Stomach (tissue), 8 donors: ENCODE measurements at regions not wholly inside any gene's neighbourhood (a gene's known extent, or its start where the extent isn't known, plus 50 kb on each side); places are given as distances from the start of the nearest gene placed in this dataset.
"Not testable (repeated sequence)": the region's sequence is repeated elsewhere in the genome, so short reads cannot be mapped to it uniquely, and the experiment has no call there.

Experiments
- DNase-seq, 2 donors: peaks; one replicate each; pipeline versions ENCODE4 v3.0.0 to v3.0.0-alpha.2; 2013 to 2019
- H3K27ac ChIP-seq, 5 donors: fragments of 200-600 bp in 4 of 5; sonication (generic) in 4 of 5; one replicate each; pipeline ENCODE4 v1.5.1; 2013 to 2019; ENCODE audit warnings: mild to moderate bottlenecking in 1 of 5, moderate library complexity in 1 of 5
- H3K27me3 ChIP-seq, 3 donors: fragments of 200-600 bp; sonication (generic); one replicate each; pipeline ENCODE4 v1.5.1; 2017 to 2019; ENCODE audit warnings: mixed run types in 1 of 3
- H3K36me3 ChIP-seq, 4 donors: fragments of 200-600 bp; sonication (generic); 1 replicate in 3 of 4; 2 replicates in 1 of 4; pipeline ENCODE4 v1.5.1; 2016 to 2019
- H3K4me1 ChIP-seq, 4 donors: fragments of 200-600 bp; sonication (generic); one replicate each; pipeline ENCODE4 v1.5.1; 2016 to 2019
- H3K4me3 ChIP-seq, 4 donors: fragments of 200-600 bp; sonication (generic) in 3 of 4; one replicate each; pipeline ENCODE4 v1.5.1; 2016 to 2019; ENCODE audit warnings: mild to moderate bottlenecking in 1 of 4
- H3K9me3 ChIP-seq, 4 donors: fragments of 200-600 bp; sonication (generic); one replicate each; pipeline ENCODE4 v1.5.1; 2016 to 2019
- CTCF ChIP-seq, 7 experiments: fragments of 450-650 bp in 4 of 7; fragments of 200-600 bp in 3 of 7; sonication (generic) in 3 of 7; IDR thresholded peaks; one replicate each; pipeline ENCODE4 v1.5.1; 2016 to 2019; ENCODE audit warnings: antibody characterized with exemption in 7 of 7, control low read depth in 2 of 7, mild to moderate bottlenecking in 1 of 7
- EP300 ChIP-seq: sonication (generic); formaldehyde crosslinking; IDR thresholded peaks from one replicate; pipeline ENCODE4 v1.6.1; 2017; ENCODE audit warnings: antibody characterized with exemption
- POLR2A ChIP-seq, 4 donors: fragments of 450-650 bp; IDR thresholded peaks; one replicate each; pipeline ENCODE4 v1.6.1; 2016; ENCODE audit warnings: antibody characterized with exemption in 4 of 4, control low read depth in 2 of 4, mild to moderate bottlenecking in 1 of 4, moderate library complexity in 1 of 4
- POLR2AphosphoS5 ChIP-seq, 3 donors: sonication (generic); formaldehyde crosslinking; IDR thresholded peaks; one replicate each; pipeline ENCODE4 v1.6.1; 2016; ENCODE audit warnings: antibody characterized with exemption in 3 of 3
- WGBS, 5 donors: extraction: QIAGEN DNeasy Blood & Tissue Kit in 3 of 5; methylation state at CpG; one replicate each; pipeline versions ENCODE4 v1.1.5 to v1.1.7; 2013 to 2018; 5-methylcytosine and 5-hydroxymethylcytosine counted together
- intact Hi-C: fragments of 100-400 bp; cut with DNase I; formaldehyde crosslinking; loops from one replicate; pipeline ENCODE4 v1.15.1; 2023; ENCODE audit warnings: low total_unique reads
- donor health status: healthy with polysubstance abuse.
- donor health status: Bipolar disorder and iron deficiency.
- donor health status: healthy.

- Histone ChIP-seq H3K36me3 (no peaks in the 10 kb centered on the region), H3K4me1 (no peaks in the 10 kb centered on the region), H3K27ac (no peak overlapping the region), H3K4me3 (no peak overlapping the region), H3K9me3 (no peaks in the 10 kb centered on the region), H3K27me3 (no peaks in the 10 kb centered on the region)
- intact Hi-C loops, result no loop called here
- DNase-seq, result no peak
- TF ChIP-seq CTCF (IDR thresholded peaks at IDR 0.05) (no peak), POLR2A (IDR thresholded peaks at IDR 0.05) (no peak), EP300 (no peak), POLR2AphosphoS5 (IDR thresholded peaks at IDR 0.05) (no peak)
- WGBS, 5 donors, result 31 to 46% (median 38%) methylated on average over 3 of the region's 3 CpGs
Observed at GRCh38 chr18:66874812-66875474, 271.1 kb upstream of the CDH19 start.

- TF ChIP-seq EP300 (no peak), CTCF (IDR thresholded peaks at IDR 0.05) (no peak), POLR2AphosphoS5 (IDR thresholded peaks at IDR 0.05) (no peak), POLR2A (IDR thresholded peaks at IDR 0.05) (no peak)
Observed at GRCh38 chr18:66874375-66874774, 270.5 kb upstream of the CDH19 start.

GRCh38 chr18:66873899-66874298, 270.0 kb upstream of the CDH19 start:
- H3K36me3 ChIP-seq, result no peaks in the 10 kb centered on the region
- H3K27ac ChIP-seq, result no peak overlapping the region
- intact Hi-C loops, result no loop called here
- WGBS, 5 donors, result 67 to 82% (median 75%) methylated on average over 4 of the region's 4 CpGs
- no peaks in the 10 kb centered on the region for H3K4me1 ChIP-seq
- no peaks in the 10 kb centered on the region for H3K27me3 ChIP-seq
- TF ChIP-seq CTCF (IDR thresholded peaks at IDR 0.05) (no peak), EP300 (no peak), POLR2AphosphoS5 (IDR thresholded peaks at IDR 0.05) (no peak), POLR2A (IDR thresholded peaks at IDR 0.05) (no peak)
- DNase-seq, result no peak
- no peak overlapping the region for H3K4me3 ChIP-seq
- no peaks in the 10 kb centered on the region for H3K9me3 ChIP-seq

More at GRCh38 chr18:66874375-66874774, 270.5 kb upstream of the CDH19 start:
- Histone ChIP-seq H3K4me3 (no peak overlapping the region), H3K4me1 (no peaks in the 10 kb centered on the region), H3K27me3 (no peaks in the 10 kb centered on the region), H3K36me3 (no peaks in the 10 kb centered on the region), H3K27ac (no peak overlapping the region), H3K9me3 (no peaks in the 10 kb centered on the region)
- intact Hi-C loops, result no loop called here
- DNase-seq, result no peak

GRCh38 chr18:66872277-66872676, 268.4 kb upstream of the CDH19 start:
- H3K9me3 ChIP-seq, result no peaks in the 10 kb centered on the region
- no peak overlapping the region for H3K4me3 ChIP-seq
- no peaks in the 10 kb centered on the region for H3K27me3 ChIP-seq
- intact Hi-C loops, result no loop called here
- whole genome bisulfite sequencing, 5 donors, result 0 to 19% (median 7%) methylated on average over 1 of the region's 1 CpG
- DNase-seq, result peak in 1 of 2 donors; percentile 31
- H3K27ac ChIP-seq, result no peak overlapping the region
- no peaks in the 10 kb centered on the region for H3K36me3 ChIP-seq
- TF ChIP-seq POLR2AphosphoS5 (IDR thresholded peaks at IDR 0.05) (no peak), POLR2A (IDR thresholded peaks at IDR 0.05) (no peak), EP300 (no peak)
- H3K4me1 ChIP-seq, result no peaks in the 10 kb centered on the region

- TF ChIP-seq POLR2A (IDR thresholded peaks at IDR 0.05) (no peak), CTCF (IDR thresholded peaks at IDR 0.05) (no peak), EP300 (no peak)
- intact Hi-C loops, result no loop called here
- no peaks in the 10 kb centered on the region for H3K9me3 ChIP-seq
- WGBS, 5 donors, result 65 to 79% (median 67%) methylated on average over 4 of the region's 4 CpGs
- no peaks in the 10 kb centered on the region for H3K4me1 ChIP-seq
- no peak overlapping the region for H3K27ac ChIP-seq
- no peaks in the 10 kb centered on the region for H3K36me3 ChIP-seq
- no peak overlapping the region for H3K4me3 ChIP-seq
- no peaks in the 10 kb centered on the region for H3K27me3 ChIP-seq
- DNase-seq, result no peak
Observed at GRCh38 chr18:66867653-66868052, 263.8 kb upstream of the CDH19 start.

GRCh38 chr18:66866427-66866940, 262.6 kb upstream of the CDH19 start:
- intact Hi-C loops, H3K9me3 ChIP-seq, DNase-seq, H3K27ac ChIP-seq, H3K4me3 ChIP-seq, H3K4me1 ChIP-seq, H3K36me3 ChIP-seq, H3K27me3 ChIP-seq: not testable (repeated sequence)
- 93 to 99% (median 94%) methylated on average over 21 to 43 of the region's 43 CpGs for WGBS, 5 donors
